ENCODE measurements at regions not wholly inside any gene's neighbourhood (a gene's known extent, or its start where the extent isn't known, plus 50 kb on each side); places are given as distances from the start of the nearest gene placed in this dataset.

DNA sequence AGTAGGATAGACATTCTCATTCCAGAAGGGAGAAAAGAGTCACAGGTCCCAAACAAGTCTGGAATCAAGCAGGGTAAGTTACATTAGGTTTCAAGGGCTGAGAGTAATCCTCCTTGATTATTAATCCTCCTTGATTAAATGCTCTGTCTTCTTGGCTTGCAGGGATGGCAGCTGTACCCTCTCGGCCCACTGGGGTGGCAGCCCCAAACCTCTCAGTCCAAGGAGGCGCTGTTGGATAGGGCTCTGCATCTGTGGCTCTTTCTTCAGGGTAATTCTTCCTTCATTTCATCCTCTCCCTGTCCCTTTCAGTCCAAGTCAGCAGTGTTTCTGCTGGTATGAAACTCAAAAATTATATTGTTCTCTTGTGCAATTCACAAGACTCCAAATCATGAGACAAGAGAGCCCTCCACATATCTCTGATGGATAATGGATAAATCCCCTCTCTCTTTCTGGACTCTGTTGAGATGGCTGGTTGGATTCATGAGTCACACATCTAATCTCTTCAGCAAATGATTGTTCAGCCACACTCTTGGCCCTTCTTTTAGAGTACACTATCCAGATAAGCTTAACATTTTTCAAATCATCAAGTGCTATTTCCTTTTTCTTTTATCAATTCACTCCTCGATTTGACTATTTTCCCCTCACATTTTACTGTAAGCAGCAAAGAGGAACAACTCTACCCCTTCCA lies 323.7 kb upstream of the HTR2A start:
- TF ChIP-seq, protein P1, sequence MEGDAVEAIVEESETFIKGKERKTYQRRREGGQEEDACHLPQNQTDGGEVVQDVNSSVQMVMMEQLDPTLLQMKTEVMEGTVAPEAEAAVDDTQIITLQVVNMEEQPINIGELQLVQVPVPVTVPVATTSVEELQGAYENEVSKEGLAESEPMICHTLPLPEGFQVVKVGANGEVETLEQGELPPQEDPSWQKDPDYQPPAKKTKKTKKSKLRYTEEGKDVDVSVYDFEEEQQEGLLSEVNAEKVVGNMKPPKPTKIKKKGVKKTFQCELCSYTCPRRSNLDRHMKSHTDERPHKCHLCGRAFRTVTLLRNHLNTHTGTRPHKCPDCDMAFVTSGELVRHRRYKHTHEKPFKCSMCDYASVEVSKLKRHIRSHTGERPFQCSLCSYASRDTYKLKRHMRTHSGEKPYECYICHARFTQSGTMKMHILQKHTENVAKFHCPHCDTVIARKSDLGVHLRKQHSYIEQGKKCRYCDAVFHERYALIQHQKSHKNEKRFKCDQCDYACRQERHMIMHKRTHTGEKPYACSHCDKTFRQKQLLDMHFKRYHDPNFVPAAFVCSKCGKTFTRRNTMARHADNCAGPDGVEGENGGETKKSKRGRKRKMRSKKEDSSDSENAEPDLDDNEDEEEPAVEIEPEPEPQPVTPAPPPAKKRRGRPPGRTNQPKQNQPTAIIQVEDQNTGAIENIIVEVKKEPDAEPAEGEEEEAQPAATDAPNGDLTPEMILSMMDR (IDR thresholded peaks at IDR 0.05; ENCODE audit: insufficient read depth, low read depth, low read length): no peak
- no peak for TF ChIP-seq EZH2 (IDR thresholded peaks at IDR 0.05; ENCODE audit: insufficient read depth, low read length)

All from astrocyte (in vitro differentiated cells and primary cell).